ENCODE measurements at regions not wholly inside any gene's neighbourhood (a gene's known extent, or its start where the extent isn't known, plus 50 kb on each side); places are given as distances from the start of the nearest gene placed in this dataset.
"Not testable (repeated sequence)": the region's sequence is repeated elsewhere in the genome, so short reads cannot be mapped to it uniquely, and the experiment has no call there.

- ATAC-seq: not testable (repeated sequence)
Observed at GRCh38 chr21:13969853-13970252, 240.9 kb downstream of the LIPI start.

GRCh38 chr21:13969002-13969401 is 241.8 kb downstream of the LIPI start:
- ATAC-seq: not testable (repeated sequence)

GRCh38 chr21:13963259-13963658 is 247.5 kb downstream of the LIPI start:
- not testable (repeated sequence) for ATAC-seq

GRCh38 chr21:13937236-13937635 is 273.5 kb downstream of the LIPI start:
- TF ChIP-seq ZFP3 (CRISPR knock-in tag; IDR thresholded peaks at IDR 0.05) (no peak), ZNF565 (CRISPR knock-in tag; conservative IDR thresholded peaks at IDR 0.05; ENCODE audit: low read depth) (no peak), CSRNP3 (CRISPR knock-in tag; IDR thresholded peaks at IDR 0.05) (no peak), CREB5 (CRISPR knock-in tag; IDR thresholded peaks at IDR 0.05; ENCODE audit: low read depth) (no peak), ZFP30 (CRISPR knock-in tag; IDR thresholded peaks at IDR 0.05) (no peak), ISL1 (CRISPR knock-in tag; IDR thresholded peaks at IDR 0.05) (no peak), RARB (CRISPR knock-in tag; IDR thresholded peaks at IDR 0.05) (no peak), ZNF8 (CRISPR knock-in tag; IDR thresholded peaks at IDR 0.05) (no peak)
- ATAC-seq: no peak

GRCh38 chr21:13936033-13936937 is 274.5 kb downstream of the LIPI start:
- ATAC-seq: not testable (repeated sequence)

GRCh38 chr21:13935396-13936032 is 275.2 kb downstream of the LIPI start:
- not testable (repeated sequence) for ATAC-seq

GRCh38 chr21:13934887-13935342 is 275.8 kb downstream of the LIPI start:
- not testable (repeated sequence) for ATAC-seq

GRCh38 chr21:13923175-13923574 is 287.6 kb downstream of the LIPI start:
- not testable (repeated sequence) for ATAC-seq

- ATAC-seq: not testable (repeated sequence)
Observed at GRCh38 chr21:13921455-13921854, 289.3 kb downstream of the LIPI start.

- ATAC-seq: not testable (repeated sequence)
Observed at GRCh38 chr21:13907385-13907784, 297.8 kb downstream of the POTED start.

- ATAC-seq: not testable (repeated sequence)
Observed at GRCh38 chr21:13896596-13897247, 287.1 kb downstream of the POTED start.

GRCh38 chr21:13893617-13894016 is 284.0 kb downstream of the POTED start:
- not testable (repeated sequence) for ATAC-seq

GRCh38 chr21:13893025-13893424 is 283.4 kb downstream of the POTED start:
- ATAC-seq: not testable (repeated sequence)

GRCh38 chr21:13892146-13892751 is 282.7 kb downstream of the POTED start:
- not testable (repeated sequence) for ATAC-seq

- ATAC-seq: not testable (repeated sequence)
Observed at GRCh38 chr21:13889176-13889575, 279.6 kb downstream of the POTED start.

GRCh38 chr21:13883641-13884395 is 274.2 kb downstream of the POTED start:
- ATAC-seq: not testable (repeated sequence)
